ENCODE measurements at regions not wholly inside any gene's neighbourhood (a gene's known extent, or its start where the extent isn't known, plus 50 kb on each side); places are given as distances from the start of the nearest gene placed in this dataset.

GRCh38 chr9:90038763-90039162 lies 434.0 kb downstream of the GADD45G start:
- no peaks in the 10 kb centered on the region for H3K9me3 Mint-ChIP-seq
- H3K27me3 Mint-ChIP-seq: no peaks in the 10 kb centered on the region
- H3K4me3 Mint-ChIP-seq: no peak overlapping the region
- H3K27ac Mint-ChIP-seq: no peak overlapping the region
- H3K4me1 Mint-ChIP-seq: no peaks in the 10 kb centered on the region
- DNase-seq (no peak), ATAC-seq (ENCODE audit: low read depth) (no peak)
- ChIA-PET POLR2A (no interaction called here), CTCF (no interaction called here)
- intact Hi-C loops (cut with micrococcal nuclease): no loop called here
- H3K36me3 Mint-ChIP-seq (ENCODE audit: low read depth): no peaks in the 10 kb centered on the region
- TF ChIP-seq, protein P1, sequence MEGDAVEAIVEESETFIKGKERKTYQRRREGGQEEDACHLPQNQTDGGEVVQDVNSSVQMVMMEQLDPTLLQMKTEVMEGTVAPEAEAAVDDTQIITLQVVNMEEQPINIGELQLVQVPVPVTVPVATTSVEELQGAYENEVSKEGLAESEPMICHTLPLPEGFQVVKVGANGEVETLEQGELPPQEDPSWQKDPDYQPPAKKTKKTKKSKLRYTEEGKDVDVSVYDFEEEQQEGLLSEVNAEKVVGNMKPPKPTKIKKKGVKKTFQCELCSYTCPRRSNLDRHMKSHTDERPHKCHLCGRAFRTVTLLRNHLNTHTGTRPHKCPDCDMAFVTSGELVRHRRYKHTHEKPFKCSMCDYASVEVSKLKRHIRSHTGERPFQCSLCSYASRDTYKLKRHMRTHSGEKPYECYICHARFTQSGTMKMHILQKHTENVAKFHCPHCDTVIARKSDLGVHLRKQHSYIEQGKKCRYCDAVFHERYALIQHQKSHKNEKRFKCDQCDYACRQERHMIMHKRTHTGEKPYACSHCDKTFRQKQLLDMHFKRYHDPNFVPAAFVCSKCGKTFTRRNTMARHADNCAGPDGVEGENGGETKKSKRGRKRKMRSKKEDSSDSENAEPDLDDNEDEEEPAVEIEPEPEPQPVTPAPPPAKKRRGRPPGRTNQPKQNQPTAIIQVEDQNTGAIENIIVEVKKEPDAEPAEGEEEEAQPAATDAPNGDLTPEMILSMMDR (IDR thresholded peaks at IDR 0.05): no peak

- Mint-ChIP-seq H3K4me3 (no peak overlapping the region), H3K36me3 (ENCODE audit: low read depth) (no peaks in the 10 kb centered on the region), H3K4me1 (no peaks in the 10 kb centered on the region), H3K27me3 (no peaks in the 10 kb centered on the region), H3K27ac (no peak overlapping the region), H3K9me3 (peaks cover 4% of the 10 kb centered on the region)
- POLR2A ChIA-PET: no interaction called here
- intact Hi-C loops (cut with micrococcal nuclease): no loop called here
- CTCF ChIA-PET: no interaction called here
- DNase-seq (no peak), ATAC-seq (ENCODE audit: low read depth) (no peak)
- TF ChIP-seq, protein P1 (IDR thresholded peaks at IDR 0.05): no peak
Measured at GRCh38 chr9:90044263-90044662, 439.5 kb downstream of the GADD45G start.

DNA sequence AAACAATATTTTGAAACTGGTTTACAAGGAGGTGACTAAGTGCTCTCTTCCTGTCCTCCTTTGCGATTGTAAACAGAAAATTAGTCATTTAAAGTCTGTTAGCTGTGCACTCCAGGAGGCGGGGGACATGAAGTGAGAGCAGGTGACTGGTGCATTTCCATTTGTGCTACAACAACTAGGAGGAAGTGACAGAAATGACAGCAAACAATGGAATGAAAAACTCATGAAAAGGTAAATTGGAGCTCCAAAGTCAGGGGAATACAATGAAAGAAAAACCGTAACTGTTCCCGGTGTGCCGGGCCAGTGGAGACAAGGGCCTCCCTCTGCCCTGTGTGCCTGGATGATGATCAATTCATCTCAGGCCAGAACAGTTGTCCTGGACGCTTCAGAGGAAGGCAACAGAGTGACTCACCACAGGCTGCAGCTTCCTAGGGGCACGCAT lies 439.9 kb downstream of the GADD45G start:
- intact Hi-C loops (cut with micrococcal nuclease): no loop called here
- ChIA-PET POLR2A (no interaction called here), CTCF (no interaction called here)
- ATAC-seq (ENCODE audit: low read depth) (no peak), DNase-seq (no peak)
- Mint-ChIP-seq H3K4me1 (no peaks in the 10 kb centered on the region), H3K4me3 (no peak overlapping the region), H3K27ac (no peak overlapping the region), H3K27me3 (no peaks in the 10 kb centered on the region), H3K9me3 (peaks cover 4% of the 10 kb centered on the region), H3K36me3 (ENCODE audit: low read depth) (no peaks in the 10 kb centered on the region)
- TF ChIP-seq, protein P1 (IDR thresholded peaks at IDR 0.05): no peak

GRCh38 chr9:90046317-90046861 lies 441.6 kb downstream of the GADD45G start:
- DNase-seq: no peak
- H3K36me3 Mint-ChIP-seq (ENCODE audit: low read depth): no peaks in the 10 kb centered on the region
- no peaks in the 10 kb centered on the region for H3K4me1 Mint-ChIP-seq
- ChIA-PET POLR2A (no interaction called here), CTCF (interaction anchor here (0.7 kb wide), 1 partner anchor 134 kb away, joined by 3 read pairs; no protein-coding TSS in a partner anchor)
- peaks cover 4% of the 10 kb centered on the region for H3K9me3 Mint-ChIP-seq
- TF ChIP-seq, protein P1 (IDR thresholded peaks at IDR 0.05): no peak
- no peak for ATAC-seq (ENCODE audit: low read depth)
- no peak overlapping the region for H3K27ac Mint-ChIP-seq
- H3K4me3 Mint-ChIP-seq: no peak overlapping the region
- intact Hi-C loops (cut with micrococcal nuclease): no loop called here
- H3K27me3 Mint-ChIP-seq: no peaks in the 10 kb centered on the region

- intact Hi-C loops (cut with micrococcal nuclease): no loop called here
- TF ChIP-seq, protein P1 (IDR thresholded peaks at IDR 0.05): no peak
- no peak overlapping the region for H3K27ac Mint-ChIP-seq
- ChIA-PET CTCF (interaction anchor here (1.1 kb wide), 1 partner anchor 454 kb away, joined by 3 read pairs; no protein-coding TSS in a partner anchor), POLR2A (no interaction called here)
- ATAC-seq (ENCODE audit: low read depth): no peak
- no peak for DNase-seq
- H3K9me3 Mint-ChIP-seq: peaks cover 4% of the 10 kb centered on the region
- no peaks in the 10 kb centered on the region for H3K36me3 Mint-ChIP-seq (ENCODE audit: low read depth)
- H3K27me3 Mint-ChIP-seq: peaks cover 4% of the 10 kb centered on the region
- no peak overlapping the region for H3K4me3 Mint-ChIP-seq
- H3K4me1 Mint-ChIP-seq: no peaks in the 10 kb centered on the region
Measured at GRCh38 chr9:90047828-90048227, 443.0 kb downstream of the GADD45G start.

All from activated B cell treated with CpG ODN at 0.5 μM for 24 hours (primary cell).